ENCODE measurements at regions not wholly inside any gene's neighbourhood (a gene's known extent, or its start where the extent isn't known, plus 50 kb on each side); places are given as distances from the start of the nearest gene placed in this dataset.

- Mint-ChIP-seq H3K27ac (ENCODE audit: unreplicated experiment) (no peak overlapping the region), H3K4me1 (ENCODE audit: unreplicated experiment) (no peaks in the 10 kb centered on the region), H3K36me3 (ENCODE audit: unreplicated experiment) (no peaks in the 10 kb centered on the region), H3K9me3 (ENCODE audit: unreplicated experiment) (no peaks in the 10 kb centered on the region), H3K27me3 (ENCODE audit: unreplicated experiment) (peaks cover 3% of the 10 kb centered on the region), H3K4me3 (ENCODE audit: unreplicated experiment) (no peak overlapping the region)
- TF ChIP-seq, protein P1, sequence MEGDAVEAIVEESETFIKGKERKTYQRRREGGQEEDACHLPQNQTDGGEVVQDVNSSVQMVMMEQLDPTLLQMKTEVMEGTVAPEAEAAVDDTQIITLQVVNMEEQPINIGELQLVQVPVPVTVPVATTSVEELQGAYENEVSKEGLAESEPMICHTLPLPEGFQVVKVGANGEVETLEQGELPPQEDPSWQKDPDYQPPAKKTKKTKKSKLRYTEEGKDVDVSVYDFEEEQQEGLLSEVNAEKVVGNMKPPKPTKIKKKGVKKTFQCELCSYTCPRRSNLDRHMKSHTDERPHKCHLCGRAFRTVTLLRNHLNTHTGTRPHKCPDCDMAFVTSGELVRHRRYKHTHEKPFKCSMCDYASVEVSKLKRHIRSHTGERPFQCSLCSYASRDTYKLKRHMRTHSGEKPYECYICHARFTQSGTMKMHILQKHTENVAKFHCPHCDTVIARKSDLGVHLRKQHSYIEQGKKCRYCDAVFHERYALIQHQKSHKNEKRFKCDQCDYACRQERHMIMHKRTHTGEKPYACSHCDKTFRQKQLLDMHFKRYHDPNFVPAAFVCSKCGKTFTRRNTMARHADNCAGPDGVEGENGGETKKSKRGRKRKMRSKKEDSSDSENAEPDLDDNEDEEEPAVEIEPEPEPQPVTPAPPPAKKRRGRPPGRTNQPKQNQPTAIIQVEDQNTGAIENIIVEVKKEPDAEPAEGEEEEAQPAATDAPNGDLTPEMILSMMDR (IDR thresholded peaks at IDR 0.05), result no peak
- no peak for DNase-seq (ENCODE audit: extremely low spot score, unreplicated experiment)
Measured at GRCh38 chr12:28826766-28827165, 322.3 kb upstream of the FAR2 start.

DNA sequence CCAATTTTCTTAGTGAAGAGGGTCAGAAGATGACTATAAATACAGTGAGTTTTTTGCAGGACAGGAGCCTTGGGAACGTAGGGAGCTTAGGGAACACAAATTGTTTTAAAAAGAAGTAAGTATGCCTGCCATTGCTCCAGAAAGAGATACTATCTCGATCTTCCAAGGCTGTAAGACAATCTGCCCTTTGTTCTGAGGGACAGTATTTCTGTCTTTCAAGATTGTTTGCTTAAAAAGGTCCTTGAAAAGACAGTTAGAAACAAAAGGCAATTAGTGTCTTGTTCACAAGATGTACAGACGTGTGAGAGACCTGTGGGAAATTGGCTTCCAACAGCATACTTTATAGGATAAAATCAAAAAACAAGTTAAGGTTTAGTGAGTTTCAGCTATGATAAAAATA, 321.2 kb upstream of the FAR2 start:
- no peak overlapping the region for H3K4me3 Mint-ChIP-seq (ENCODE audit: unreplicated experiment)
- H3K36me3 Mint-ChIP-seq (ENCODE audit: unreplicated experiment), result no peaks in the 10 kb centered on the region
- no peaks in the 10 kb centered on the region for H3K9me3 Mint-ChIP-seq (ENCODE audit: unreplicated experiment)
- no peak for DNase-seq (ENCODE audit: extremely low spot score, unreplicated experiment)
- peaks cover 4% of the 10 kb centered on the region for H3K27me3 Mint-ChIP-seq (ENCODE audit: unreplicated experiment)
- H3K4me1 Mint-ChIP-seq (ENCODE audit: unreplicated experiment), result no peaks in the 10 kb centered on the region
- TF ChIP-seq, protein P1 (IDR thresholded peaks at IDR 0.05), result no peak
- no peak overlapping the region for H3K27ac Mint-ChIP-seq (ENCODE audit: unreplicated experiment)

DNA sequence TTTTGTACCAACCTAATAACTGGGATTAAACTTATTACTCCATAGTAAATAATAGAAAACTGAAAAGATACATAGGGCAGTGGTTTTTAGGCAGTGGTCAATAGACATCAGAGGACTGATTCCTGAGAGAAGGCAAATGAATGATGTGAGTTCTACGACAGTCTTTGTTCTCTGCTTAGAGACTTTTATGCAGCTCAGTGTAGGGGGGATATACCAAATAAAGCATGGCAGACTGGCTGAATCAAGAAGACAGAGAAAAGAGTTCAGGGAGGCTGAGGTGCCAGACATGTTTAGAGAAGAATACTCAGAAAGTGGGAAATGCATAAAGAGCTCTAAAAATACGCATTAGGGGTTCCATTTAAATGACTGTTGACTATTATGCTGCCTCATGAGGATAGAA, 320.8 kb upstream of the FAR2 start:
- H3K27ac Mint-ChIP-seq (ENCODE audit: unreplicated experiment), result no peak overlapping the region
- no peak for DNase-seq (ENCODE audit: extremely low spot score, unreplicated experiment)

GRCh38 chr12:28830491-28830890, 318.6 kb upstream of the FAR2 start:
- Mint-ChIP-seq H3K27me3 (ENCODE audit: unreplicated experiment) (peaks cover 15% of the 10 kb centered on the region), H3K9me3 (ENCODE audit: unreplicated experiment) (peaks cover 9% of the 10 kb centered on the region), H3K4me1 (ENCODE audit: unreplicated experiment) (no peaks in the 10 kb centered on the region)

More for the DNA sequence above, 320.8 kb upstream of the FAR2 start:
- Mint-ChIP-seq H3K4me3 (ENCODE audit: unreplicated experiment) (no peak overlapping the region), H3K36me3 (ENCODE audit: unreplicated experiment) (no peaks in the 10 kb centered on the region), H3K9me3 (ENCODE audit: unreplicated experiment) (no peaks in the 10 kb centered on the region), H3K4me1 (ENCODE audit: unreplicated experiment) (no peaks in the 10 kb centered on the region), H3K27me3 (ENCODE audit: unreplicated experiment) (peaks cover 9% of the 10 kb centered on the region)
- TF ChIP-seq, protein P1 (IDR thresholded peaks at IDR 0.05), result no peak

GRCh38 chr12:28844718-28845117, 304.4 kb upstream of the FAR2 start:
- DNase-seq (ENCODE audit: extremely low spot score, unreplicated experiment), result no peak
- H3K4me1 Mint-ChIP-seq (ENCODE audit: unreplicated experiment), result no peaks in the 10 kb centered on the region
- H3K27ac Mint-ChIP-seq (ENCODE audit: unreplicated experiment), result no peak overlapping the region
- TF ChIP-seq, protein P1 (IDR thresholded peaks at IDR 0.05), result no peak
- peaks cover 12% of the 10 kb centered on the region for H3K27me3 Mint-ChIP-seq (ENCODE audit: unreplicated experiment)
- H3K36me3 Mint-ChIP-seq (ENCODE audit: unreplicated experiment), result no peaks in the 10 kb centered on the region
- H3K4me3 Mint-ChIP-seq (ENCODE audit: unreplicated experiment), result no peak overlapping the region
- H3K9me3 Mint-ChIP-seq (ENCODE audit: unreplicated experiment), result no peaks in the 10 kb centered on the region

More at GRCh38 chr12:28830491-28830890, 318.6 kb upstream of the FAR2 start:
- Mint-ChIP-seq H3K4me3 (ENCODE audit: unreplicated experiment) (no peak overlapping the region), H3K27ac (ENCODE audit: unreplicated experiment) (no peak overlapping the region), H3K36me3 (ENCODE audit: unreplicated experiment) (no peaks in the 10 kb centered on the region)
- no peak for DNase-seq (ENCODE audit: extremely low spot score, unreplicated experiment)
- TF ChIP-seq, protein P1 (IDR thresholded peaks at IDR 0.05), result no peak

Data from osteocyte (in vitro differentiated cells).